CD4-positive, CD25-positive, alpha-beta regulatory T cell (primary cell): ENCODE measurements at regions not wholly inside any gene's neighbourhood (a gene's known extent, or its start where the extent isn't known, plus 50 kb on each side); places are given as distances from the start of the nearest gene placed in this dataset.

Source experiments
- ATAC-seq, 2 donors: fragments of 150-1000 bp; cut with Tn5 transposase; one replicate each; pipeline ENCODE4 v1.10.0; 2021; ENCODE audit warnings: low read depth in 2 of 2, moderate number of reproducible peaks in 2 of 2, moderate library complexity in 1 of 2
- DNase-seq, 3 donors: peaks; one replicate each; pipeline versions ENCODE4 v3.0.0 to v3.0.0-alpha.2; 2012 to 2022; ENCODE audit warnings: mixed read lengths in 1 of 3
- H3K27ac ChIP-seq: one replicate; pipeline ENCODE4 v1.7.0; 2013; ENCODE audit warnings: mild to moderate bottlenecking, low read length; ENCODE audit not compliant: insufficient read depth, poor library complexity, severe bottlenecking
- H3K27me3 ChIP-seq: one replicate; pipeline ENCODE4 v1.7.0; 2013; ENCODE audit warnings: low read length; ENCODE audit not compliant: control insufficient read depth, insufficient read depth
- H3K36me3 ChIP-seq: one replicate; pipeline ENCODE4 v1.7.0; 2013; ENCODE audit warnings: mild to moderate bottlenecking, low read length, moderate library complexity; ENCODE audit not compliant: control insufficient read depth, insufficient read depth
- H3K4me1 ChIP-seq: 2 replicates; pipeline ENCODE4 v1.7.0; 2013; ENCODE audit warnings: mild to moderate bottlenecking, low read length; ENCODE audit not compliant: insufficient read depth, control insufficient read depth, poor library complexity, severe bottlenecking
- H3K4me3 ChIP-seq: one replicate; pipeline ENCODE4 v1.7.0; 2013; ENCODE audit warnings: low read depth, mild to moderate bottlenecking, low read length, moderate library complexity
- H3K9me3 ChIP-seq, 2 experiments: 1 replicate in 1 of 2; 2 replicates in 1 of 2; pipeline ENCODE4 v1.7.0; 2013; ENCODE audit warnings: low read length in 2 of 2, mild to moderate bottlenecking in 1 of 2, moderate library complexity in 1 of 2; ENCODE audit not compliant: control insufficient read depth in 2 of 2
- H3K27ac Mint-ChIP-seq, 3 donors: one replicate each; pipeline ENCODE4 v1.8.0; 2020 to 2022; ENCODE audit warnings: mild to moderate bottlenecking in 3 of 3, mixed read lengths in 3 of 3, moderate library complexity in 2 of 3
- H3K27me3 Mint-ChIP-seq: one replicate; pipeline ENCODE4 v1.8.0; 2022; ENCODE audit warnings: mild to moderate bottlenecking, mixed read lengths
- H3K36me3 Mint-ChIP-seq: one replicate; pipeline ENCODE4 v1.8.0; 2020; ENCODE audit warnings: mixed read lengths
- H3K4me1 Mint-ChIP-seq, 4 donors: one replicate each; pipeline ENCODE4 v1.8.0; 2020 to 2022; ENCODE audit warnings: mixed read lengths in 4 of 4, mild to moderate bottlenecking in 1 of 4
- H3K4me3 Mint-ChIP-seq, 4 donors: one replicate each; pipeline ENCODE4 v1.8.0; 2020 to 2022; ENCODE audit warnings: mild to moderate bottlenecking in 4 of 4, mixed read lengths in 4 of 4, moderate library complexity in 3 of 4
- H3K9me3 Mint-ChIP-seq, 7 donors: one replicate each; pipeline ENCODE4 v1.8.0; 2020 to 2022; ENCODE audit warnings: mixed read lengths in 7 of 7, mild to moderate bottlenecking in 3 of 7, moderate library complexity in 2 of 7

DNA sequence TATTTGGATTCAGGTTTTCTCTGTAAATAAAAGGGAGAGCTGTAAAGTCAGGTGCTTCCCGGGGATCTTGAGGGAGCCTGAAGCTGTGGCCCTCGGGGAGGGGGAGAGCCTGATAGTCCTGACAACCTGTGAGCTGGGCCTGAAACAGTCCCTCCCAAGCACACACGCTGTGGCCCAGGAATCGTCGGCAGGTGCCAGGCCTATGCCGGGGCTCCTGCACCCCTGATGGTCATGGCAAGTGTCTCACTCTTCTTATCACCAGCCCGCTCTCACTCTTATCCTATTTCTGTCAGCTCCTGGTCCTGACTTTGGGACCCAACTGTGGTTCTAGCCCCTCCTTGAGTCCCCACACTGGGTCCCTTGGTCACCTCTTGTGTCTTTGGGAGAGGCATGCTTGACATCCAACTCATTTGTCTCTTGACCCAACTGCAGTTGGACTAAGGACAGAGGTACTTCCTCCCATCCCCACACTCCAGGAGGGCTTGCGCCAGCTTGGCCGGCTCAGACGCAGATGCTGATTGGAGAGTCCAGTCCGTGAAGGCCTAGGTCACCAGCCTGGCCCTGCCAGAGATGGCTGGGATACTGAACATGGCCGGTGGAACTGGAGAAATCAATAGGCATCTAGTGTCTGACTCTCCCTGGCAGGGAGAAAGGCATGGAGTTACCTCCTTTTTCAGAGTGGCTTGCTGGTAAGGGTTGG, 170.5 kb upstream of the WSCD1 start:
- no peaks in the 10 kb centered on the region for H3K36me3 Mint-ChIP-seq
- H3K27me3 ChIP-seq = peaks cover 2% of the 10 kb centered on the region
- no peaks in the 10 kb centered on the region for H3K36me3 ChIP-seq
- DNase-seq (no peak), ATAC-seq (no peak)
- no peak overlapping the region for H3K27ac Mint-ChIP-seq
- peaks cover 0 to 2% (median 0%) of the 10 kb centered on the region in 7 donors for H3K9me3 Mint-ChIP-seq
- no peak overlapping the region for H3K27ac ChIP-seq
- H3K4me1 ChIP-seq = no peaks in the 10 kb centered on the region
- H3K4me3 Mint-ChIP-seq = no peak overlapping the region
- H3K27me3 Mint-ChIP-seq = peaks cover 7% of the 10 kb centered on the region
- peaks cover 0 to 3% of the 10 kb centered on the region in 2 experiments for H3K9me3 ChIP-seq
- H3K4me1 Mint-ChIP-seq = peaks cover 0 to 8% (median under 1%) of the 10 kb centered on the region in 4 donors
- H3K4me3 ChIP-seq = no peak overlapping the region

DNA sequence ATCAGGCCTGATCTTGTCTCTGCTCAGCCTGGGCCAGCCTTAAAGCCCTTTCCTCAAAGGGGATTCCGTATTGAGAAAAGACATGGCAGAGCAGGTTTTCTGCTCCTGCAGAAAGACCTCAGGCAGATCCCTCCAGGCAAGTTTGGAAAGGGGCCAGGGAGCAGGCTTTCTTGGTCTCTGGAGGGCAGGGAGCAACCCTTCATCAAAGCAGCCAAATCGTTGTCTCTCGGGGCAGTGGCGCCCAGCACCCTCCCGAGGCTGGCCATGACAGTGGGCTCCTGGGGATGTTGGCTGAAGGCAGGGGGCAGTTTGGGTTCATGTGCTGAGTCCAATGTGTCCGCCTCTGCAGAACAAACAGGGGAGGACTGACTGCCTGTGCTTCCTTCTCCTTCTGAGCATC, 168.4 kb upstream of the WSCD1 start:
- Histone ChIP-seq H3K4me1 (no peaks in the 10 kb centered on the region), H3K36me3 (no peaks in the 10 kb centered on the region), H3K4me3 (no peak overlapping the region), H3K27ac (no peak overlapping the region), H3K27me3 (peaks cover 2% of the 10 kb centered on the region), H3K9me3 (peaks cover 0 to 3% of the 10 kb centered on the region in 2 experiments)
- H3K27me3 Mint-ChIP-seq = peaks cover 14% of the 10 kb centered on the region
- ATAC-seq (no peak), DNase-seq (no peak)
- H3K27ac Mint-ChIP-seq = no peak overlapping the region
- no peaks in the 10 kb centered on the region for H3K36me3 Mint-ChIP-seq
- peaks cover 0 to 8% (median under 1%) of the 10 kb centered on the region in 4 donors for H3K4me1 Mint-ChIP-seq
- no peak overlapping the region for H3K4me3 Mint-ChIP-seq
- peaks cover 0 to 2% (median 0%) of the 10 kb centered on the region in 7 donors for H3K9me3 Mint-ChIP-seq

DNA sequence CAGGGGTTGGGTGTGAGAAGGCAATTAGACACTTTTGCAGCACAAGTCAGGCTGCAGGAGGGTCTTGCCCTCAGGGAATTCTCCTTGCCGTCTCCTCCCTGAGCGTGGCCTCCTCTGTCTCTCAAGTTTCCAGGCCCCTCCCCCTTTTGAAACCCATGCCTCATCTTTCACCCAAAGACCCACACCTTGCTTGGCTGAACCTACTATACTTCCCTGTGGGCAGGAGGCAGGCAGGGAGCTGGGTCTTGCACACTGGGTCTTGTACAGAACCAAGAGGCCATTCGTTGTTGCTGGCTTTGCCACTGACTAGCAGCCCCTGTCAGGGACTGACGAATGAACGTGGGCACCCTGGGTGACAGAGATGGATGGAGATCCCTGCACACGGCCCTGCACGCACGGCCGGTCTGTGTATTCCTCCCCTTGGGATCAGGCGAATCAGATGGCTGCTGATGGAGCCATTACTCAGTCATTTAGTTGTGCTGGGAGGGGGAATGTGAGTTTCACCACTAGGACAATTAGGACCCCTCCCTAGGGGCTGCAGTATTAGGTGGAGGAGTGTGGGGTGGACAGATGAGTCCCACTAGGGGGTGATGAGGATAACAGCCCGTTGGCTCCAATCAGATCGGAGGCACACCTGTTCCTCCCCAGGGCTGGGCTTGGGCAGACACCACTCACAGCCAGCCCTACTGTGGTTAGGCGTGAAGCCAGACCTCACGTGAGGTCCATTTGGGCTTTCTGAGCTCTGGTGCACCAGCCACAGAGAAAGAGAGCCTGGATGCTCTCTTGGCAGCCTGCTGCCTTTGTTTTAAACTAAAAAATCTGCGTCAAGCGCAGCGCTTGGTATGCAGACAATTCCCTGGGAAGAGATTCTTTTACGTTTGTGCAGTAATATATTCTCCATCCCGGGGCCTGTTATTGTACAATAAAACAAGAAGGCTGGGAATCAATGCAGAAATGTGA, 167.7 kb upstream of the WSCD1 start:
- Histone ChIP-seq H3K27ac (no peak overlapping the region), H3K36me3 (no peaks in the 10 kb centered on the region), H3K27me3 (peaks cover 2% of the 10 kb centered on the region), H3K9me3 (peaks cover 0 to 3% of the 10 kb centered on the region in 2 experiments), H3K4me3 (no peak overlapping the region), H3K4me1 (no peaks in the 10 kb centered on the region)
- Mint-ChIP-seq H3K27me3 (peaks cover 14% of the 10 kb centered on the region), H3K27ac (no peak overlapping the region), H3K4me3 (no peak overlapping the region), H3K4me1 (peaks cover 0 to 4% (median 0%) of the 10 kb centered on the region in 4 donors), H3K9me3 (peaks cover 0 to 2% (median 0%) of the 10 kb centered on the region in 7 donors), H3K36me3 (no peaks in the 10 kb centered on the region)
- ATAC-seq (no peak), DNase-seq (no peak)

DNA sequence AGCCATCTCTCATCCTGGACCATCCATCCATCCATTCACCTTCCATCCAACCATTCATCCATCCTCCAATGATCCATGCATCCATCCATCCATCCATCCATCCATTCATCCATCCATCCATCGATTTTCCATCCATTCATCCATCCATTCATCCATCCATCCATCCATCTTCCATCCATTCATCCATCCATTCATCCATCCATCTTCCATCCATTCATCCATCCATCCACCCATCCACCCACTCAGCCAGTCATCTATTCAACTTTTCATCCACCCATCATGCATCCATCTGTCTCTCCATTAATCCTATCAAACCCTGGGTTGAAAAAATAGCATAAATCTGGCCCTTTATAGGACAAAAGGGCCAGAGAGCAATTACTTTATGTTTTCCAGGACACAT, 158.3 kb upstream of the WSCD1 start:
- H3K4me1 ChIP-seq = no peaks in the 10 kb centered on the region
- H3K27ac ChIP-seq = no peak overlapping the region
- H3K9me3 ChIP-seq = no peaks in the 10 kb centered on the region
- Mint-ChIP-seq H3K4me3 (no peak overlapping the region), H3K27ac (no peak overlapping the region), H3K36me3 (peaks cover 4% of the 10 kb centered on the region), H3K9me3 (peaks cover 0 to 7% (median 0%) of the 10 kb centered on the region in 7 donors), H3K27me3 (no peaks in the 10 kb centered on the region), H3K4me1 (no peaks in the 10 kb centered on the region)
- no peaks in the 10 kb centered on the region for H3K36me3 ChIP-seq
- H3K4me3 ChIP-seq = no peak overlapping the region
- DNase-seq (no peak), ATAC-seq (no peak)
- no peaks in the 10 kb centered on the region for H3K27me3 ChIP-seq

- DNase-seq (no peak), ATAC-seq (no peak)
- no peak overlapping the region for H3K27ac Mint-ChIP-seq
- H3K9me3 ChIP-seq = no peaks in the 10 kb centered on the region
- H3K4me3 Mint-ChIP-seq = no peak overlapping the region
- no peaks in the 10 kb centered on the region for H3K4me1 Mint-ChIP-seq
- peaks cover 4% of the 10 kb centered on the region for H3K36me3 Mint-ChIP-seq
- no peaks in the 10 kb centered on the region for H3K4me1 ChIP-seq
- no peak overlapping the region for H3K27ac ChIP-seq
- no peaks in the 10 kb centered on the region for H3K27me3 ChIP-seq
- H3K27me3 Mint-ChIP-seq = no peaks in the 10 kb centered on the region
- no peak overlapping the region for H3K4me3 ChIP-seq
- no peaks in the 10 kb centered on the region for H3K36me3 ChIP-seq
- H3K9me3 Mint-ChIP-seq = peaks cover 0 to 7% (median 0%) of the 10 kb centered on the region in 7 donors
Observed at GRCh38 chr17:5913032-5913531, 157.1 kb upstream of the WSCD1 start.

GRCh38 chr17:5913641-5914040, 156.5 kb upstream of the WSCD1 start:
- ATAC-seq = no peak

GRCh38 chr17:5915337-5915736, 154.8 kb upstream of the WSCD1 start:
- H3K27ac Mint-ChIP-seq = no peak overlapping the region
- no peaks in the 10 kb centered on the region for H3K27me3 Mint-ChIP-seq
- peaks cover 0 to 4% (median 0%) of the 10 kb centered on the region in 7 donors for H3K9me3 Mint-ChIP-seq
- H3K4me3 ChIP-seq = no peak overlapping the region
- no peak overlapping the region for H3K27ac ChIP-seq
- no peaks in the 10 kb centered on the region for H3K4me1 Mint-ChIP-seq
- no peaks in the 10 kb centered on the region for H3K36me3 ChIP-seq
- H3K36me3 Mint-ChIP-seq = peaks cover 4% of the 10 kb centered on the region
- no peak overlapping the region for H3K4me3 Mint-ChIP-seq
- DNase-seq = no peak
- no peaks in the 10 kb centered on the region for H3K27me3 ChIP-seq
- no peaks in the 10 kb centered on the region for H3K9me3 ChIP-seq
- H3K4me1 ChIP-seq = no peaks in the 10 kb centered on the region
- ATAC-seq = no peak

More at GRCh38 chr17:5913641-5914040, 156.5 kb upstream of the WSCD1 start:
- Mint-ChIP-seq H3K4me1 (no peaks in the 10 kb centered on the region), H3K9me3 (peaks cover 0 to 7% (median 0%) of the 10 kb centered on the region in 7 donors), H3K27ac (no peak overlapping the region), H3K27me3 (no peaks in the 10 kb centered on the region), H3K4me3 (no peak overlapping the region), H3K36me3 (peaks cover 4% of the 10 kb centered on the region)
- Histone ChIP-seq H3K4me1 (no peaks in the 10 kb centered on the region), H3K9me3 (no peaks in the 10 kb centered on the region), H3K27me3 (no peaks in the 10 kb centered on the region), H3K4me3 (no peak overlapping the region), H3K27ac (no peak overlapping the region), H3K36me3 (no peaks in the 10 kb centered on the region)
- no peak for DNase-seq
